ENCODE measurements at regions not wholly inside any gene's neighbourhood (a gene's known extent, or its start where the extent isn't known, plus 50 kb on each side); places are given as distances from the start of the nearest gene placed in this dataset.

GRCh38 chr4:23942471-23942870, 52.6 kb upstream of the PPARGC1A start:
- no peak for TF ChIP-seq CTCF (IDR thresholded peaks at IDR 0.05; ENCODE audit: low read length)
- TF ChIP-seq EZH2 (IDR thresholded peaks at IDR 0.05; ENCODE audit: borderline replicate concordance, low read length): no peak

Data from OCI-LY1 (cell line).